ENCODE measurements at regions not wholly inside any gene's neighbourhood (a gene's known extent, or its start where the extent isn't known, plus 50 kb on each side); places are given as distances from the start of the nearest gene placed in this dataset.
A peak's percentile ranks its signal among the peaks of the same experiment; 100 is the strongest.

- Histone ChIP-seq H3K27me3 (ENCODE audit: low read depth) (peaks cover 37% of the 10 kb centered on the region), H3K9me3 (replicated peaks) (no peaks in the 10 kb centered on the region), H3K27ac (replicated peaks) (no peak overlapping the region), H3K36me3 (no peaks in the 10 kb centered on the region), H3K4me3 (no peak overlapping the region), H3K4me1 (no peaks in the 10 kb centered on the region)
- DNase-seq = no peak
- no peak for TF ChIP-seq CTCF (IDR thresholded peaks at IDR 0.05; ENCODE audit: borderline replicate concordance)
- intact Hi-C loops (cut with micrococcal nuclease) = no loop called here
Measured at GRCh38 chr9:85178474-85178873, 508.9 kb downstream of the NTRK2 start.

GRCh38 chr9:85173967-85174366 is 504.4 kb downstream of the NTRK2 start:
- intact Hi-C loops (cut with micrococcal nuclease) = no loop called here
- DNase-seq = no peak
- Histone ChIP-seq H3K4me1 (peaks cover 9% of the 10 kb centered on the region), H3K36me3 (no peaks in the 10 kb centered on the region), H3K27me3 (ENCODE audit: low read depth) (peaks cover 18% of the 10 kb centered on the region), H3K27ac (replicated peaks) (no peak overlapping the region), H3K9me3 (replicated peaks) (peaks cover 7% of the 10 kb centered on the region), H3K4me3 (no peak overlapping the region)
- no peak for TF ChIP-seq CTCF (IDR thresholded peaks at IDR 0.05; ENCODE audit: borderline replicate concordance)

- no peak for TF ChIP-seq CTCF (IDR thresholded peaks at IDR 0.05; ENCODE audit: borderline replicate concordance)
Measured at GRCh38 chr9:85172001-85172978, 502.8 kb downstream of the NTRK2 start.

GRCh38 chr9:85171163-85171562 is 501.6 kb downstream of the NTRK2 start:
- TF ChIP-seq CTCF (IDR thresholded peaks at IDR 0.05; ENCODE audit: borderline replicate concordance) = no peak
- no peak overlapping the region for H3K27ac ChIP-seq (replicated peaks)
- peaks cover 9% of the 10 kb centered on the region for H3K9me3 ChIP-seq (replicated peaks)
- peaks cover 6% of the 10 kb centered on the region for H3K27me3 ChIP-seq (ENCODE audit: low read depth)
- H3K4me3 ChIP-seq = no peak overlapping the region
- no peak for DNase-seq
- H3K36me3 ChIP-seq = no peaks in the 10 kb centered on the region
- peaks cover 9% of the 10 kb centered on the region for H3K4me1 ChIP-seq
- intact Hi-C loops (cut with micrococcal nuclease) = no loop called here

More at GRCh38 chr9:85172001-85172978, 502.8 kb downstream of the NTRK2 start:
- Histone ChIP-seq H3K4me1 (peaks cover 9% of the 10 kb centered on the region), H3K4me3 (no peak overlapping the region), H3K9me3 (replicated peaks) (peaks cover 9% of the 10 kb centered on the region), H3K27ac (replicated peaks) (no peak overlapping the region), H3K36me3 (no peaks in the 10 kb centered on the region), H3K27me3 (ENCODE audit: low read depth) (peaks cover 12% of the 10 kb centered on the region)
- intact Hi-C loops (cut with micrococcal nuclease) = no loop called here
- DNase-seq = peak; percentile 16

GRCh38 chr9:85168412-85168811 is 498.9 kb downstream of the NTRK2 start:
- no peak for DNase-seq
- Histone ChIP-seq H3K4me1 (peaks cover 9% of the 10 kb centered on the region), H3K27ac (replicated peaks) (no peak overlapping the region), H3K36me3 (no peaks in the 10 kb centered on the region), H3K4me3 (no peak overlapping the region), H3K9me3 (replicated peaks) (peaks cover 12% of the 10 kb centered on the region), H3K27me3 (ENCODE audit: low read depth) (no peaks in the 10 kb centered on the region)
- intact Hi-C loops (cut with micrococcal nuclease) = no loop called here
- no peak for TF ChIP-seq CTCF (IDR thresholded peaks at IDR 0.05; ENCODE audit: borderline replicate concordance)

Measured in left ventricle myocardium inferior (tissue), 1 donor.